SK-N-SH (cell line): ENCODE measurements at regions not wholly inside any gene's neighbourhood (a gene's known extent, or its start where the extent isn't known, plus 50 kb on each side); places are given as distances from the start of the nearest gene placed in this dataset.

Experiments used
- FOXJ3 ChIP-seq: sonication (generic); formaldehyde crosslinking; IDR thresholded peaks from 2 replicates; pipeline ENCODE4 v1.5.1; 2020; ENCODE audit warnings: mild to moderate bottlenecking, missing genetic modification reagents
- PBX3 ChIP-seq: IDR thresholded peaks from 2 replicates; pipeline ENCODE4; 2012

DNA sequence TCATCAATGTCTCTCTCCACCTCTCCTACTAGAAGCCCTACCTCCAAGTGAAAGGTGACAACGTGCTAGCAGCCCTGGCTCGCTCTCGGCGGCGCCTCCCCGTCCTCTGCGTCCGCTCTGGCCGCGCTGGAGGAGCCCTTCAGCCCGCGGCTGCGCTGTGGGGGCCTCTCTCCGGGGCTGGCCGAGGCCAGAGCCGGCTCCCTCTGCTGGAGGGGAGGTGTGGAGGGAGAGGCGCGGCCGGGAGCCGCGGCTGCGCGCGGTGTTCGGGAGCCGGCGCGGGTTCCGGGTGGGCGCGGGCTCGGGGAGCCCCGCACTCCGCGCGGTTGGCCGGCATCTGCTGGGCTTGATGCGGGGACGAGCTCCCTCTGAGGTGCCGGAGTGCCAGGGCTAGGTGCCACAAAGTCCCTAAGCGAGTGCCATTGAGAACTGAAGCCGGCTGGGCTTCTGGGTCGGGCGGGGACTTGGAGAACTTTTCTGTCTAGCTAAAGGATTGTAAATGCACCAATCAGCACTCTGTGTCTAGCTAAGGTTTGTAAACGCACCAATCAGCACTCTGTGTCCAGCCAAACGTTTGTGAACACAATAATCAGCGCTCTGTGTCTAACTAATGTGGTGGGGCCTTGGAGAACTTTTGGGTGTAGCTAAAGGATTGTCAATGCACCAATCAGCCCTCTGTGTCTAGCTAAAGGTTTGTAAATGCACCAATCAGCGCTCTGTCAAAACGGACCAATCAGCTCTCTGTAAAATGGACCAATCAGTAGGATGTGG, 84.8 kb upstream of the ARRDC4 start:
- TF ChIP-seq FOXJ3 (CRISPR knock-in tag) = no peak
- TF ChIP-seq PBX3 = no peak
